ENCODE measurements at regions not wholly inside any gene's neighbourhood (a gene's known extent, or its start where the extent isn't known, plus 50 kb on each side); places are given as distances from the start of the nearest gene placed in this dataset.
"Not testable (repeated sequence)": the region's sequence is repeated elsewhere in the genome, so short reads cannot be mapped to it uniquely, and the experiment has no call there.

DNA sequence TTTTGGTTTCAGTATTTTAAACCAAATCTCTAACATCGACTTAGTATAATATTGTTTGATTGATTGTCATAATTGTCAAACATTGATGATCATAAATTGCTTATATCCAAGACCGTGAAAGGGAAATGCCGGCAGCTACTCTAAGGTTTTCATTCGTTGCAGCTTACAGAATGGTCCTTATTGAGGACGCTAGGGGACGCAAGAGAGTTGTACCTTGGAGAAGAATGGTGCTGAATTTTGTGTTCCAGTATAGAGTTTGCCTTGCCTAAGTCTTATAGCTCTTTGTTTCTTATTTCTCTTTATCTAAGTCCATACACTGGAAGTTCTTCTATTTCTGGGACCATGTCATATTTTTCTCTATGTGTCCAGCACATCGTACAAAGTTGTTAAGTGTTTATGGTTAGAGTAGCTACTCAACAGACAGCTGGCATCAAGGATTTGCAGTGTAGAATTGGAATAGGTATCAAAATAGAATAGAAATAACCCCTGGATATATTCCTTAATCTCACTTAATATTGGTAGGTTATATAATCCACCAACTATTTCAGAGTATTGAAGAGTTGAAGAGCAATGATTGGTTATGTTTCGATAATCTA, 67.4 kb upstream of the GPR39 start:
- H3K4me3 ChIP-seq (replicated peaks; ENCODE audit: low read depth, low read length); H3K36me3 ChIP-seq (ENCODE audit: control insufficient read depth, insufficient read depth, low read length); H3K27me3 ChIP-seq (replicated peaks; ENCODE audit: control insufficient read depth, insufficient read depth, low read length); DNase-seq (ENCODE audit: extremely low read depth, insufficient read length): not testable (repeated sequence)
- TF ChIP-seq, protein P1, sequence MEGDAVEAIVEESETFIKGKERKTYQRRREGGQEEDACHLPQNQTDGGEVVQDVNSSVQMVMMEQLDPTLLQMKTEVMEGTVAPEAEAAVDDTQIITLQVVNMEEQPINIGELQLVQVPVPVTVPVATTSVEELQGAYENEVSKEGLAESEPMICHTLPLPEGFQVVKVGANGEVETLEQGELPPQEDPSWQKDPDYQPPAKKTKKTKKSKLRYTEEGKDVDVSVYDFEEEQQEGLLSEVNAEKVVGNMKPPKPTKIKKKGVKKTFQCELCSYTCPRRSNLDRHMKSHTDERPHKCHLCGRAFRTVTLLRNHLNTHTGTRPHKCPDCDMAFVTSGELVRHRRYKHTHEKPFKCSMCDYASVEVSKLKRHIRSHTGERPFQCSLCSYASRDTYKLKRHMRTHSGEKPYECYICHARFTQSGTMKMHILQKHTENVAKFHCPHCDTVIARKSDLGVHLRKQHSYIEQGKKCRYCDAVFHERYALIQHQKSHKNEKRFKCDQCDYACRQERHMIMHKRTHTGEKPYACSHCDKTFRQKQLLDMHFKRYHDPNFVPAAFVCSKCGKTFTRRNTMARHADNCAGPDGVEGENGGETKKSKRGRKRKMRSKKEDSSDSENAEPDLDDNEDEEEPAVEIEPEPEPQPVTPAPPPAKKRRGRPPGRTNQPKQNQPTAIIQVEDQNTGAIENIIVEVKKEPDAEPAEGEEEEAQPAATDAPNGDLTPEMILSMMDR (IDR thresholded peaks at IDR 0.05; ENCODE audit: insufficient read depth, low read length, poor library complexity, severe bottlenecking): peak; percentile 57

DNA sequence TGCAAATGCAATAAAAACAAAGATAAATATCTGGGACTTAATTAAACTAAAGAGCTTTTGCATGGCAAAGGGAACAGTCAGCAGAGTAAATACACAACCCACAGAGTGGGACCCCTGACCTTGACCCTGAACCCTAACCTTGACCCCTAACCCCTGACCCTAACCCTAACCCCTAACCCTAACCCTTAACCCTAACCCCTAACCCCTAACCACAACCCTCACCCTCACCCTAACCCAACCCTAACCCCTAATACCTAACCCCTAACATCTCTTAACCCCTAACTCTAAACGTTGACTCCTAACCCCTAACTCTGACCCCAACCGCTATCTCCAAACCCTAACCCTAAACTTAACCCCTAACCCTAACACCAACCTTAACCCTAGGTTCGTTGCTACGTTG, 64.9 kb upstream of the GPR39 start:
- not testable (repeated sequence) for H3K36me3 ChIP-seq (ENCODE audit: control insufficient read depth, insufficient read depth, low read length); H3K27me3 ChIP-seq (replicated peaks; ENCODE audit: control insufficient read depth, insufficient read depth, low read length); DNase-seq (ENCODE audit: extremely low read depth, insufficient read length); H3K4me3 ChIP-seq (replicated peaks; ENCODE audit: low read depth, low read length)

- H3K36me3 ChIP-seq (ENCODE audit: control insufficient read depth, insufficient read depth, low read length); H3K27me3 ChIP-seq (replicated peaks; ENCODE audit: control insufficient read depth, insufficient read depth, low read length); H3K4me3 ChIP-seq (replicated peaks; ENCODE audit: low read depth, low read length); DNase-seq (ENCODE audit: extremely low read depth, insufficient read length): not testable (repeated sequence)
Measured at GRCh38 chr2:132352481-132353001, 64.1 kb upstream of the GPR39 start.

- not testable (repeated sequence) for H3K27me3 ChIP-seq (replicated peaks; ENCODE audit: control insufficient read depth, insufficient read depth, low read length); DNase-seq (ENCODE audit: extremely low read depth, insufficient read length); H3K4me3 ChIP-seq (replicated peaks; ENCODE audit: low read depth, low read length); H3K36me3 ChIP-seq (ENCODE audit: control insufficient read depth, insufficient read depth, low read length)
Measured at GRCh38 chr2:132353380-132353779, 63.2 kb upstream of the GPR39 start.

- not testable (repeated sequence) for H3K36me3 ChIP-seq (ENCODE audit: control insufficient read depth, insufficient read depth, low read length); H3K27me3 ChIP-seq (replicated peaks; ENCODE audit: control insufficient read depth, insufficient read depth, low read length); DNase-seq (ENCODE audit: extremely low read depth, insufficient read length); H3K4me3 ChIP-seq (replicated peaks; ENCODE audit: low read depth, low read length)
Measured at GRCh38 chr2:132360964-132361363, 55.6 kb upstream of the GPR39 start.

GRCh38 chr2:132361498-132361897, 55.1 kb upstream of the GPR39 start:
- not testable (repeated sequence) for DNase-seq (ENCODE audit: extremely low read depth, insufficient read length); H3K36me3 ChIP-seq (ENCODE audit: control insufficient read depth, insufficient read depth, low read length); H3K27me3 ChIP-seq (replicated peaks; ENCODE audit: control insufficient read depth, insufficient read depth, low read length); H3K4me3 ChIP-seq (replicated peaks; ENCODE audit: low read depth, low read length)

DNA sequence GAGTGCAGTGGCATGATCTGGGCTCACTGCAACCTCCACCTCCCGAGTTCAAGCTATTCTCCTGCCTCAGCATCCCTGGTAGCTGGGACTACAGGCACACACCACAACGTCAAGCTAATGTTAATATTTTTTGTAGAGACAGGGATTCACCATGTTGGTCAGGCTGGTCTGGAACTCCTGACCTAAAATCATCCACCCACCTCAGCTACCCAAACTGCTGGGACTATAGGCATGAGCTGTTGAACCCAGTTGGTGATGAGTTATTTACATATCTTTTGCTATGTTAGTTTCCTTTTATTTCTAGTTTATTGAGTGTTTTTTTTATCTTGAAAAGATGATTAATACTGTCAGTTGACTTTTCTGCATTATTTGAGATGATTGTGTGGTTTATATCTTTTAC, 53.3 kb upstream of the GPR39 start:
- not testable (repeated sequence) for H3K27me3 ChIP-seq (replicated peaks; ENCODE audit: control insufficient read depth, insufficient read depth, low read length)

DNA sequence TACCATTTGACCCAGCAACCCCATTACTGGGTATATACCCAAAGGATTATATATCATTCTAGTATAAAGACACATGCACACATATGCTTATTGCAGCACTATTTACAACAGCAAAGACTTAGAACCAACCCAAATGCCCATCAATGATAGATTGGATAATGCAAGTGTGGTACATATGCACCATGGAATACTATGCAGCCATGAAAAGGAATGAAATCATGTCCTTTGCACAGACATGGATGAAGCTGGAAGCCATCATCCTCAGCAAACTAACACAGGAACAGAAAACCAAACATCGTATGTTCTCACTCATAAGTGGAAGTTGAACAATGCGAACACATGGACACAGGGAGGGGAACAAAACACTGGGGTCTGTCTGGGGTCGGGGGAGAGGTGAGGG, 50.6 kb upstream of the GPR39 start:
- not testable (repeated sequence) for H3K4me3 ChIP-seq (replicated peaks; ENCODE audit: low read depth, low read length); H3K36me3 ChIP-seq (ENCODE audit: control insufficient read depth, insufficient read depth, low read length); H3K27me3 ChIP-seq (replicated peaks; ENCODE audit: control insufficient read depth, insufficient read depth, low read length); DNase-seq (ENCODE audit: extremely low read depth, insufficient read length)

More for the DNA sequence above, 53.3 kb upstream of the GPR39 start:
- DNase-seq (ENCODE audit: extremely low read depth, insufficient read length); H3K36me3 ChIP-seq (ENCODE audit: control insufficient read depth, insufficient read depth, low read length); H3K4me3 ChIP-seq (replicated peaks; ENCODE audit: low read depth, low read length): not testable (repeated sequence)

- DNase-seq (ENCODE audit: extremely low read depth, insufficient read length): no peak
- TF ChIP-seq, protein P1 (IDR thresholded peaks at IDR 0.05; ENCODE audit: insufficient read depth, low read length, poor library complexity, severe bottlenecking): no peak
- no peaks in the 10 kb centered on the region for H3K36me3 ChIP-seq (ENCODE audit: control insufficient read depth, insufficient read depth, low read length)
- no peaks in the 10 kb centered on the region for H3K27me3 ChIP-seq (replicated peaks; ENCODE audit: control insufficient read depth, insufficient read depth, low read length)
- no peak overlapping the region for H3K4me3 ChIP-seq (replicated peaks; ENCODE audit: low read depth, low read length)
Measured at GRCh38 chr2:132366421-132367180, 50.0 kb upstream of the GPR39 start.
